Hematopoietic multipotent progenitor cell treated with erythropoietin and hydrocortisone succinate and interleukin-3 and kit ligand, for 8 days (in vitro differentiated cells): ENCODE measurements at regions not wholly inside any gene's neighbourhood (a gene's known extent, or its start where the extent isn't known, plus 50 kb on each side); places are given as distances from the start of the nearest gene placed in this dataset.
A peak's percentile ranks its signal among the peaks of the same experiment; 100 is the strongest.
"Not testable (repeated sequence)": the region's sequence is repeated elsewhere in the genome, so short reads cannot be mapped to it uniquely, and the experiment has no call there.

Experiments
- DNase-seq: peaks from one replicate; pipeline ENCODE4 v3.0.0-alpha.2; 2015

DNA sequence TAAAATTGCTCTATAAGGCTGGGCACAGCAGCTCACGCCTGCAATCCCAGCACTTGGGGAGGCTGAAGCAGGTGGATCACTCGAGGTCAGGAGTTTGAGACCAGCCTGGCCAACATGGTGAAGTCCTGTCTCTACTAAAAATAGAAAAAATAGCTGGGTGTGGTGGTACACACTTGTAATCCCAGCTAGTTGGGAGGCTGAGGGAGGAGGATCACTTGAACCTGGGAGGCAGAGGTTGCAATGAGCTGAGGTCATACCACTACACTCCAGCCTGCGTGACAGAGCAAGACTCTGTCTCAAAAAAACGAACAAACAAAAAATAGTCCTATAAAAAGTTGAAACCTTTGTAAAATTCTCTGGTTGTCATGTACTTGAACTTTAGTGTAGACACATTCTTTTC lies 93.0 kb upstream of the KIF26B start:
- DNase-seq = not testable (repeated sequence)

DNA sequence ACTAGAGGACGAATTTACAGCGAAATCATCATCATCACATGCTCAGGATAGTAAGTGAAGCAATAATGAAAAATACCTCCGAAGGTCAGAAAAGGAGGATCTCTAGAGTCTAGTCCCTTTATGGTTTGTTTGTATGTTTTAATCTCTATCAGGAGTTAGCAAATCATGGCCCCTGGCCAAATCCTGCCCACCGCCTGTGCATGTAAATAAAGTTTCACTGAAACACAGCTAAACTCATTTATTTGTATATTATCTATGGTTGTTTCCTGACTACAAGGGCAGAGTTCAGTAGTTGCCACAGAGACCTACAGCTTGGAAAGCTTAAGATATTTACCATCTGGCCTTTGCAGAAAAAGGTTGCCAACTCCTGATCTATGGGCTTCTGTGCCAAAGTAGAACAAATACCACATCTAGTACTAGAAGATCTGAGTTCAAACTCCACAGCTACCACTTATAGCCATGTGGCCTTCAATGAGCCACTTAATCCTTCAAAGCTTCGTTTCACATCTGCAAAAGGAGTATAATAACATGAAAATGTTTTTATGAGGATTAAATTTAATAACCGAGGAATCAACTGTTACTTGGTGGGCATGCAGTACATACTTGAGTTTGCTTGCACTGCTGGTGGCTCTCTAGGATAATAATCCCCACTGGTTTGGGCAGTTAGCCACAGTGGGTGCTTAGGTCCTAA lies 94.0 kb upstream of the KIF26B start:
- DNase-seq = no peak

DNA sequence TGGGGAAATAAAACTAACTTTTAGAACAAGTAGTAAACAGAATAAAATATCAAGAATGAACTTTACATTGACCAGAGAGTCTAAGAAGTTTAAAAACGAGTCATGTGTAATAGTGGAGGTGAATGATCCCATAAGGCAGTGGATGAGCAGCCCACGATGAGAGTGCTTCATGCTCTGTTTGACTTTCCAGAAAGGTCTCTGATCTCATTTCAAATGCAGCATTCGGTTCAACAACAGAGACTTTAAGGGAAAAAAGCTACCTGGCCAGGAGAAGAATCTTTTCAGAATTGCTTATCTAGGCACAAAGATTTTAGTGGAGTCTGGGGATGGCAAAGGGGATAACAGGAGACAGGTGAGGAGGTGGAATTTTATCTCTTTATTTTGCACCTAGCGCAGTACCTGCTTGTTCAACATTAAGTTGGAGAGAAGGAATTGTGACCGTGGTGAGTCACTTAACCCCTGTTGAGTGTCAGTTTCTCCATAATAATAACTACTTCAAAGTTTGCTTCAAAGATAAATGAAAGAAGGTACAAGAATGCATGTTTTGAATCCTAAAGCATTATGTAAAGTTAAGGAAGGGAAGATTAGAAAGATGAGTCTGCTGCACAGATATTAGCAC lies 94.9 kb upstream of the KIF26B start:
- DNase-seq = no peak

DNA sequence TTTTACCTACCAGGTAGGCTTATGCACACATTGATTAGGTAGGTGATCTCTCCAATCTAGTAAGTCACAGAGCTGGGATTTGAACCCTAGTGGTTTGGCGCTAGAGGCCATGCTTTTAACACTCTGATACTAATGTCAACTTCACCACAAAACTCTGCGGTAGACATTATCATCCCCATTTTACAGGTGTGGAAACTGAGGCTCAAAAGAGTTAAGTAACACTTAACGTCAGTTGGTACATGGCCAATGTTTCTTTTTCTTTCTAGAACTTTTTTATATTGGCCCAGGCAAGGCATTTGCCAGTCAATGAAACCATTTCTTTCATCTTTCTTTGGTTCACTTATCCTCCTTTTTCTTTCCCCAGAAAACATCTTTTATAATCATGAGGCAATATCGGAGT lies 95.9 kb upstream of the KIF26B start:
- no peak for DNase-seq

DNA sequence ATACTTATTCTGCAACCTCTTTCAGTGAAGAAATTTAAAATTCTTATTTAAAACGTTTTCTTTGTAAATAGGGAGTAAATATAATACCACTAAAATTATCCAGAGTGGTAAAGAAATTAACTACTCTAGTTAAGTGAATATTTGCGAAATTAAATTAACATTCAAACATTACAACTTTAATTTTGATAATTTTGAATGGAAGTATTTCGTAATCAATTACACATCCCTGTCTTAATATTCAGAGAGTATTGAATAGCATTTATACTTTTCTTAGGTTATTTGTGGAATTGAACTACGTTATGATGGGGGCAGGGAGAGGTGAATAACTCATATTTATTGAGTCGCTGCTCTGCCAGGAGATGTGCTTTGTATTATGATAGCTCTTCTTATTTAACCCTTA lies 96.3 kb upstream of the KIF26B start:
- DNase-seq = no peak

DNA sequence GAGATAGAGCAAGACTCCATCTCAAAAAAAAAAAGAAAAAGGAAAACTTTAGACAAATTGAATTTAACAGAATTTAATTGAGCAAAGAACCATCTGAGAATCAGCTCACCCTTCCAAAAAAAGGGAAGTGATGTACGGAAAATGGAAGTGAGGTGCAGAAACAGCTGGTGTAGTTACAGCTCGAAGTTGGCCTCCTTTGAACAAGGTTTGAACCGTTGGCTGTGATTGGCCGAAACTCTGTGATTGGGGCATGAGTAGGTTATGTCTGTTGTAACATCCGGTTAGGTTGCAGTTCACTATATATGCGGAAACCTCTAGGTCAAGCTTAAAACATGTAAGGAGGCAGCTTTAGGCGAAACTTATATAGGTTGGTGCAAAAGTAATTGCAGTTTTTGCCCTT lies 97.9 kb upstream of the KIF26B start:
- DNase-seq = no peak

DNA sequence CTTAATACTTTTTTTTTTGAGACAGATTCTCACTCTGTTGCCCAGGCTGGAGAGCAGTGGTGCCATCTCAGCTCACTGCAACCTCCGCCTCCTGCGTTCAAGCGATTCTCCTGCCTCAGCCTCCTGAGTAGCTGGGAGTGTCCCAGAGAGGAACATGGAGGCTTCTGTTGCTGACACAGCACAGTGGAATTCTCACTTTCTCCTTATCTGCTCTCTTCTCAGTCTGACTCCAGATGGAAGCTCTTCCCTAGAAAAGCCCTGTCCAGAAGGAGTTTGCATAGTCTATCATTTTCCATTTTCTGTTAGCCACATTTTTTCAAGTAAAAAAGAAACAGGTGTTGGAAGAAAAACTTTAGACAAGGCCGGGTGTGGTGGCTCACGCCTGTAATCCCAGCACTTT lies 98.5 kb upstream of the KIF26B start:
- not testable (repeated sequence) for DNase-seq

DNA sequence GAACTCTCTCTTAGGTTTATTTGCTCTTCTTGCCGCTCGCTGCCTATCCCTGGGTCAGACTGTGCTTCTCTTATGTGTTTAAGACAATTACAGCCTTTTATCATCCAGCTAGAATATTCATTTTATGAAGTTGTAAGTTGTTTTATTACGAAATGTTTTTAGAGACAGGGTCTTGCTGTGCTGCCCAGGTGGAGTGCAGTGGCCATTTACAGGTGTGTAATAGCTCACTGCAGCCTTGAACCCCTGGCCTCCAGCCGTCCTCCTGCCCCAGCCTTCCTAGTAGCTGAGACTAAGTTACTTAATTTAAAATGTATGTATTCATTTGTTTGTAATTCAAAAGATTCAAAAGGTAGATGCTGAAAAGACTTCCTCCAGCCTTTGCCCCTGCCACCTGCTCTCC lies 99.0 kb upstream of the KIF26B start:
- no peak for DNase-seq

DNA sequence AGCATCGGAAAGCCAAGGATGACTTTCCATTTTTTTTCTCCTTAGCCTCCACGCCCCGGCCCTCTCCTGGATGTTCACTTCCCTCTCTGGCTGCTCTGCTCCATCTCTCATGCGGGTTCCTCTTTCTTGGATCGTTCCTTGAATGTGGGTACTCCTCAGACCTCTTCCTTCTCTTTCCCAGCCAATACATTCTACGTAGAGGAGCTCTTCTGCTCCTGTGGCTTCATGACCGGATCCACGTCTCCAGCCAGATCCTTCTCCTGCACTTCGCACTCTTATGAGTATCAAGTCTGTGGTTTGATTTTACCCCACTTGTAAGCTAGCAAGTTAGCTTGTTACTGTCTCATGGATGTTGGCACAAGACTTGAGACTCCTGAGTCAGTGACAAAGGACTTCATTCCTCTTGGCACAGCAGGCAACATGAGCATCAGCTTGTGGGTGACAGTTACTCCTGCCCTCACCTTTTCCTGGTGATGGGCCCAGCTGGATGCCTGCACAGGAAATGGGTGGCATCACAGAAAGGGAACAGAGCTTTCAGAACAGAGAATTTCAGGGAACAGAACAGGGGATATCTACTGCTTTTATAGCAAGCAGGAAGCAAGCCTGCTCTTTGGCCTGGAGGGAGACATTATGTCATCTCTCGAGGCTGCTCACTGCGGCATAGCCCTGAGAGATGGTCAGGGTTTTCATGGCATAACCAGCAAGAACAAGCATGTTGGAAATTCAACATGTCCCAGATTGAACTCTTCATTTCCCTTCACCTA lies 100.1 kb upstream of the KIF26B start:
- DNase-seq = no peak

DNA sequence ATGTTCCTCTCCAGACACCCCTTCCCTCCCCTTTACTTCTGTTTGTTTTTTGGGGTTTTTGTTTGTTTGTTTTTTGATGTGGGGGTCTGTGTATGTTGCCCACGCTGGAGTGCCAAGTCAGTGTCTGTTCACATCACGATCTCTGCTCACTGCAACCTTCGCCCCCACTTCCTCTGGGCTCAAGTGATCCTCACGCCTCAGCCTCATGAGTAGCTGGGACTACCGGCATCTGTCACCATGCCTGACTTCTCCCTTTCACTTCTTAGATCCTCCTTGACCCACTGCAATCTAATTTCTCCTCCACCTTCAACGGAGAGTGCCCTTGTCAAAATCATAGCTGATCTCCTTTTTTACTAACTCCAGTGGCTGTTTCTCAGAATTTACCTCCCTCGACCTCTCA lies 100.7 kb upstream of the KIF26B start:
- no peak for DNase-seq

DNA sequence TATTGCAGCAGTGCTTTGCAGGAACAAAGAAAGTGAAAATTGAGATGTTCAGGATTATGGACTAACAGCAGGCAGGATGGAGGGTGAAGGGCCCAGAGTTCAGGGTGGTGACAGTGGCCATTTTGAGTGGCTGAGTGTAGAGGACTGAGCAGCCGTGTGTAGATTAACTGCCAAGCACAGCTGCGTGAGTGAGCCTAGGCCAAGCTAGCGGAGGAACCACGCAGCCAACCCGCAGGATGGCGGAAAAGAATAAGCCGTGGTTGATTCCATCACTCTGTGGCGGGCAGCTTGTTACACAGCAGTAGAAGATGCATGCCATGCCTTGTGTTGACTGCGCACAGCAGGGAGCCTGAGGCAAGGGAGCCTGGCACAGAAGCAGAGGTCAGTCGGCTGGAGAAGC lies 102.5 kb upstream of the KIF26B start:
- DNase-seq = no peak

DNA sequence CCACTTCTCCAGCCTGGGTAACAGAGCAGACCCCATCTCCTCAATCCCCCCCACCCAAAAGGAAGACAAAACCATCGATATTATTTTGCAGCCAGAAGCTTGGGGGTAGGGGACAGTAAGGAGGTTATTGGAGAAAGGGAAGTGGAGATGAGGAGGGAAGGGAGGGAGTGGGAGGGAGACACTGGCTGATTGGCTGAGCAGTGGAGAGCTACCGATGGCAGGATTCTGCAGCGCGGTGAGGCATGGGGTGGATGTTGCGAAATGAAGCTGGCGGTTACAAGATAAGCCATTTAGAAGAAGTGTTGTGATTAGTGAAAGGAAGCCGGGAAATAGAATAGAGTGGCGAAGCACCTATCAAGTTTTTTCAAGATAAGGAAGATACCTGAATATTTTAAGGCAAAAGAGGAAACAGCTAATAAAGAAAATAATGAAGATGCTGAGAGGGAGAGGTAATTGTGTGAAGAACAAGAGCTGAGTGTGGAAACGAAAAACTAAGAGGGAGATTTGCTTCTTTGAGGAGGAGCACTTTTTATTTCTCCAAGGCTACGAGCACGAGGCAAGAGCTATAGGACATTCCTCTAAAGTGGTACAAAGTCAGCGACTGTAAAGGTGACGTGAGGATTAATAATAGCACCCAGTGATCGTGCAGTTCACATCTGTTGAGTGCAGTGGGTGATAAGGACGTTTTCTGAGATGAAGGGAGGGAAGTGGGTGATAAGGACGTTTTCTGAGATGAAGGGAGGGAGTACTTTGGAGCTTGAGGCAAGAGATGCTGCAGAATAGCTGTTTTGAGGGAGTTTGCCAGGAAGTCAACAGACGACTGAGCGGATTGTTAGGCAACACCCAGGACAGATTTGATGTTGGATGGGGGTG lies 103.2 kb upstream of the KIF26B start:
- peak; percentile 87 for DNase-seq

DNA sequence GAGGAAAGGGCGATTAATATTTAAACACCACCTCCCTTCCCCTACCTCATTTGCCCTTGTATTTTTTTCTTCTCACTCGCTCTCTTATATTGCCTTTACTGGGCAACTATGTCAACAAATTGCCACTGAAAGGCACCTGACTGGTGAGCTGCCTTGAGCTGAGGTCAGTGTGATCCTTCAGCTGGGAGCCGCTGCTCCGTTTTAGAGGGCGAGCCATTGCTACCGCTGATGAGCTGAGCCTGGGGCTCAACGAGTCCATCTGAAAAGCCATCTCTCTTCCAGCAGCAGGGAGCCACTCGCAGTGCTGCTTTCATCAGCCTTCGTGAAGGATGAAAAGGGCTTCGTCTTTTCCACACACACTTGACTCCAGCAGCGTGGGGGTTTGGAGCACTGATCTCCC lies 108.0 kb upstream of the KIF26B start:
- DNase-seq = no peak

DNA sequence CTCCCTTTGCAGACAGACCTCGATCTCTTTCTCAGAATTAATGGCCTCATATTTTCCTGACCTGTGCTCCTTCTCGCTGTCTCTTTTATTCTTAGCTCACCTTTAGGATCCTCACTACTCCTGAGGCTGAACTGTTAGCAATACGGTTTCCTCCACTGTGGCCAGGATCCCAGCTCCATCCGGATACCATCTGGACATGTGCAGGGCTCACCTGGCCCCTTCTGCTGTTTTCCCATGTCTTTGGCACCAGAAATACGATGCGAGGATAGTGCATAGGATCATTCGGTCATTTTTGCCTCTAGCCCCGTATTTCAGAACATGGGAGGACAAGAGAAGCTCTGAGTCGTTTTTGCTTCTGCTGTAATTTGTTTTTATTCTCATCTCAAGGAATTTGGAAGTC lies 108.5 kb upstream of the KIF26B start:
- no peak for DNase-seq

DNA sequence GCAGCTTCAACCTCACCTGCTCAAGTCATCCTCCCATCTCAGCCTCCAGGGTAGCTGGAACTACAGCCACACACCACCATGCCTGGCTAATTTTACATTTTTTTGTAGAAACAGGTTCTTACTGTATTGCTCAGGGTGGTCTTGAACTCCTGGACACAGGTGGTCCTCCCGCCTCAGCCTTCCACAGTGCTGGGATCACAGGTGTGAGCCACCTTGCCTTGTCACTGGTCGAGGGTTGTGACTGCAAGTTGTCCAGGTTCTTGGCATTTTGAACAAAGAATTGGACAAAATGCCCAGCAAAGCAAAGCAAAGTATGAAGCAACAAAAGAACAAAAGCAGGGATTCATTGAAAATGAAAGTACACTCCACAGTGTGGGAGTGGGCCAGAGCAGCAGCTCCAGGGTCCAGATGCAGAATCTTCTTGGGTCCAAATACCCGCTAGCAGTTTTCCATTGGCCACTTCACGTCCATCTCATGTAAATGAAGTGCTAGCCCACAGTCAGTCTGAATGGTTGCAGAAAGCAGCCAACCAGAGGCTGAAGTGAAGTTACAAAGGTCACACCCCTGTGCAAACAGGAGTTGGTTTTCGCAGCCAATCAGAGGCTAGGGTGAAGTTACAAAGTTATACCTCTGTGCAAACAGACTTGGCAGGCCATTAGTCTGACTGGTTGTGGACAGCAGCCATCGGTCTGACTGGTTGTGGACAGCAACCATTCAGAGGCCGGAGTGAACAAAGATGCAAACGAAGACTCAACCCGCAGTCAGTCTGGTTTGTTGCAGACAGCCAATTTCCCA lies 109.5 kb upstream of the KIF26B start:
- DNase-seq = no peak

DNA sequence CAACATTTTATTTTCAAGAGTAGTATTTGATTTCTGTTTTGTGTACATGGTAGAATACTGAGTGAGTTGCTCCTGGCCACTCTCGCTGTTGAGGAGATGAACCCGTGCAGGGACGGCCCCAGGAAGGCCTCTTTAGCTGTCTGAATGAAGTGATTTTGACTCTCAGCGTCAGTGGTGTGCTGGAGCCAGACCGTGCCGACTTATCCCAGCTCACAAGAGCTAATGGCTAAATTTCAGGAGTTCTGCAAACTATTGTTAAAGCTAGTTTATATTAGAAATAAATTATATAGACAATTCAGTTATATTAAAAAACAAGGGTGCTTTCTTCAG lies 111.2 kb upstream of the KIF26B start:
- no peak for DNase-seq

DNA sequence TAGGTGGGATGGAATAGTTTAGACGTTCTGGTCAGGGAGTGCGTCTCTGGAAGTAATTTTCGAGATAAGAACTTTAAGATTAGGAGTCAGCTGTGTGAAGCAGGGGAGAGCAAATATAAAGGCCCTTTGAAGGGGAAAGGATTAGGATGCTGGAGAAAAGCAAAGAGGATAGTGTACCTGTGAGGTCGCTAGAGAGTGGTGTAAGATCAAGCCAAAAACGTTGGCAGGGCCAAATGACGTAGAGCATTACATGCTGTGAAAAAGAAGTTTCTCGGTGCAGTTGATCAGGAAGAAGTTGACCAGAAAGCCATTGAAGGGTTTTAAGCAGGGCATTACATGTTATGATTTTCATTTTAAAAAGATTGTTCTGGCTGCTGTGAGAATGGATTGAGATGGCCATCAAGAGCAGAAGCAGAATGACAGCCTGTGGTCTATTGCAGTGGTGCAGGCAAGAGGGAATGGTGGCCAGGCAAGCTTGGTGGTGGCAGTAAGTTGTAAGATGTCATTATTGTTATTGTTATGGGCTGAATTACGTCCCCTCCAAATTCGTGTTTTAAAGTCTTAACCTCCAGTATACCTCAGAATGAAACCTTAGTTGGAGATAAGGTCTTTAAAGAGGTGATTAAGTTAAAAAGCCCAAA lies 113.6 kb upstream of the KIF26B start:
- no peak for DNase-seq

DNA sequence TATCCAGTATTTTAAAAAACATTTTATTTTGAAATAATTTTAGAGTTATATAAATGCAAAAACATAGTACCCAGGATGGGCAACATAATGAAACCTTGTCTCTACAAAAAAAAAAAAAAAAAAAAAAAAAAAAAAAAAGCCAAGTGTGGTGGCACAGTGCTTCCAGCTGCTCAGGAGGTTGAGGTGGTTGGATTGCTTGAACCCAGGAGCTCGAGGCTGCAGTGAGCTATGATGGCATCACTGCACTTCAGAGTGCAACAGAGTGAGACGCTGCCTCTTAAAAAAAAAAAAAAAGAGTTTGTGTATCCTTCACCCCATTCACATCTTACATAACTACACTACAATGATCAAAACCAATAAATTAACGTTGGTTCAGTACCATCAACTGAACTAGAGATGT lies 115.6 kb upstream of the KIF26B start:
- DNase-seq = no peak

DNA sequence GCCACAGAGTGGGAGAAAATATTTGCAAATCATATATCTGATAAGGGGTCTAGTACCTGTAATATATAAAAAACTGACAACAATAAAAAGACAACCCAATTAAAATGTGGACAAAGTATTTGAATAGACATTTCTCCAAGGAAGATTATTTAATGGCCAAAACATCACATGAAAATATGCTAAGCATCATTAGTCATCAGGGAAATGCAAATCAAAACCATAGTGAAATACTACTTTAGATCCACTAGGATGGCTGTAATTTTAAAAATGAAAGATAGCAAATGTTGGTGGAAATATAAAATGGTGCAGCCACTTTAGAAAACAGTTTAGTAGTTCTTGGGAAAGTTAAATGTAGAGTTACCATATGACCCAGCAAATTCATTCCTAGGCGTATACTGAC lies 118.7 kb upstream of the KIF26B start:
- DNase-seq = no peak

DNA sequence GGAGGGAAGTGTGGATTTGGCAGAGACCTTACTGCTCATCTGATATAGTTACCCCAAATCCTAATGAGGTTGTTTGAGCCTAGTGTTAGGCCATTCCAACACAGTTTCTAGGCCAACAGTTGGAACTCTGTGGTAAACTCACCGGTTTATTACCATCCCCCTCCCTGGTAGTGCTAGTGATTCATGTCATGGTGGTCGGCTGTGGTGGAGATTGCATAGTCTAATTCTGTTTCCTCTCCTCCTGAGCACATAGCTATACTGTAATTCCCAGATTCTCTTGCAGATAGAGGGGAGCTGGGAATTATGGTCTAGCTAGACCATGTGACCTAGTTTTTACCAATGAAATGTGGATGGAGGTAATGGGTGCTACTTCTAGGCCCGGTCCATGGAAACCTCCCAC lies 123.7 kb upstream of the KIF26B start:
- DNase-seq = no peak

DNA sequence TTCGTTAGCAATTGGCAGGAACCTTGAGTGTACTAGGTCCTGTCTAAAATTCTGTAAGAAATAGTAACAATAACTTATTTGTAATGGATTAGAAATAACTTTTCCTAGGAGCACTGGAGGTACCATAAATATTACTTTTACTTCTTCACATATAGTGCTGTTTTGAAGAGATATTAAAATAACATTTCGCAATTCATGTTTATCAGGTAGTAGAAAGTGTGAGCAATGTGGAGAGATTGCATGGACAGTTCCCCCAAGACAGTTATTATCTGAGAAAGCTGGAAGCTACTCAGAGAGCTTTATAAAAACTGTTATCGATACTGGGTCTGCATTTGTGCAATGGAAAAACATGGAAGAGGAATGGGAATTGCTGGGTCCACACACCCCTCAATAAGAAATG lies 128.5 kb upstream of the KIF26B start:
- peak; percentile 15 for DNase-seq

DNA sequence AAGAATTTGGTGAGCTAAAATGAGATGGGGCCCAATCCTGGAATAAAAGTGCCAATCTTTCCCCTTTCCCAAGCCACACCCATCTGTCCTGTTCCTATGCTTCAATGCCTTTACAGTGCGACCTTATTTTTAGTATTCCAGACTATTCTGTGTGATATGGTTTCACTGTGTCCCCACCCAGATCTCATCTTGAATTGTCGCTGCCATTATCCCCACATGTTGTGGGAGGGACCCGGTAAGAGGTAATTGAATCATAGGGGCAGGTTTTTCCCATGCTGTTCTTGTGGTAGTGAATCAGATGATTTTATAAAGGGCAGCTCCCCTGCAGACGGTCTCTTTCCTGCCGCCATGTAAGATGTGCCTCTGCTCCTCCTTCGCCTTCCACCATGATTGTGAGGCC lies 129.3 kb upstream of the KIF26B start:
- peak; percentile 31 for DNase-seq
